Thyroid gland (tissue), 4 donors: ENCODE measurements at regions not wholly inside any gene's neighbourhood (a gene's known extent, or its start where the extent isn't known, plus 50 kb on each side); places are given as distances from the start of the nearest gene placed in this dataset.

Experiments
- CTCF ChIP-seq, 6 experiments: fragments of 200-600 bp in 3 of 6; fragments of 450-650 bp in 3 of 6; sonication (generic) in 3 of 6; IDR thresholded peaks; one replicate each; pipeline ENCODE4 v1.5.1; 2016 to 2019; ENCODE audit warnings: antibody characterized with exemption in 6 of 6, mild to moderate bottlenecking in 2 of 6, inconsistent platforms in 1 of 6, moderate library complexity in 1 of 6
- POLR2A ChIP-seq, 2 donors: fragments of 450-650 bp; IDR thresholded peaks; one replicate each; pipeline ENCODE4 v1.6.1; 2017; ENCODE audit warnings: antibody characterized with exemption in 2 of 2, mild to moderate bottlenecking in 2 of 2, moderate library complexity in 1 of 2

DNA sequence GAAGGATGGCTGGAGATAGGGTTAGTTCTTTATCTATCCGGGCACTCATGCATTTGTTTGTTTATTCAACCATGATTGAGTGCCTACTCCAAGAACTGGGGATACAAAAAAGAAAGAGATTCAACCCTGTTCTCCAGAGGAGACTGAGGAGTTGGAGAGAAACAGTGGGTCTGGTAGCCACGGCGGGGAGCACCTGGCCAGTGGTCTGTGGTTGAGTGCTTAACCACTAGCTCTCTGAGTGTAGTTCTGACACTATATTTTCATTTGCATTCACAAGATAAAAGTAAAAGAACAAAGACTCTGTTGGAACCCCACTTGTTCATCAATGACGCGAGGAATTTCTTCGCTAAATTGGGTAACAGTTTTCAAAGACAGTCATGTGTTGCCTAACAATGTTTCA is 295.5 kb upstream of the MSX2 start:
- TF ChIP-seq CTCF (IDR thresholded peaks at IDR 0.05) (no peak), POLR2A (IDR thresholded peaks at IDR 0.05) (no peak)
